Pancreas (tissue), 10 donors: ENCODE measurements at regions not wholly inside any gene's neighbourhood (a gene's known extent, or its start where the extent isn't known, plus 50 kb on each side); places are given as distances from the start of the nearest gene placed in this dataset.

Experiments
- ATAC-seq, 4 donors: fragments of 200-7000 bp; cut with Tn5 transposase; one replicate each; pipeline versions ENCODE4 v1.8.0 to v1.9.1; 2020; ENCODE audit warnings: mild to moderate bottlenecking in 4 of 4, moderate library complexity in 4 of 4
- DNase-seq, 6 donors: peaks; one replicate each; pipeline ENCODE4 v3.0.0-alpha.2; 2020
- FAIRE-seq: peaks from 2 replicates; lab custom pipeline; 2012; peaks lifted over from hg19 to GRCh38; lab: Jason Lieb, UNC
- H3K27ac ChIP-seq, 4 donors: fragments of 200-600 bp; sonication (generic); 1 replicate in 3 of 4; 2 replicates in 1 of 4; pipeline versions ENCODE4 v1.5.0 to v1.8.0; 2020
- H3K27me3 ChIP-seq, 4 donors: fragments of 200-600 bp; one replicate each; pipeline ENCODE4 v1.8.0; 2021
- H3K36me3 ChIP-seq, 3 donors: fragments of 200-600 bp; sonication (generic) in 1 of 3; one replicate each; pipeline versions ENCODE4 v1.5.0 to v1.8.0; 2020 to 2021
- H3K4me1 ChIP-seq, 3 donors: fragments of 200-600 bp; one replicate each; pipeline ENCODE4 v1.8.0; 2021
- H3K4me3 ChIP-seq, 4 donors: fragments of 200-600 bp; sonication (generic) in 2 of 4; one replicate each; pipeline versions ENCODE4 v1.5.0 to v1.8.0; 2020 to 2021
- H3K9me3 ChIP-seq, 4 donors: fragments of 200-600 bp; one replicate each; pipeline ENCODE4 v1.8.0; 2021
- WGBS, 2 donors: extraction: QIAGEN DNeasy Blood & Tissue Kit; methylation state at CpG; one replicate each; pipeline ENCODE4 v1.1.7; 2013; 5-methylcytosine and 5-hydroxymethylcytosine counted together
- intact Hi-C, 3 donors: fragments of 100-400 bp; cut with DNase I; formaldehyde crosslinking; loops; one replicate each; pipeline versions ENCODE4 v1.11.1 to v1.14.2; 2022
- TF ChIP-seq, protein P1 (sequence below), 4 donors: fragments of 200-600 bp; sonication (generic) in 3 of 4; IDR thresholded peaks; one replicate each; pipeline versions ENCODE4 v1.5.0 to v1.8.0; 2021; ENCODE audit warnings: antibody characterized with exemption in 4 of 4
- donor health status: healthy with polysubstance abuse.
- donor health status: DM: no; HTN: no; CAD: no; lungs with moderate emphysema.
- donor health status: DM: no; HTN: no; CAD: no.
- donor health status: control.
- donor health status: control.
- donor health status: Bipolar disorder and iron deficiency.
- donor health status: DM: yes; HTN: yes; CAD: no.
- donor health status: DM: no; HTN: no; CAD: no.
- donor health status: DM: no; HTN: no; CAD: no.
- donor health status: DM: yes; HTN: yes; CAD: no.

DNA sequence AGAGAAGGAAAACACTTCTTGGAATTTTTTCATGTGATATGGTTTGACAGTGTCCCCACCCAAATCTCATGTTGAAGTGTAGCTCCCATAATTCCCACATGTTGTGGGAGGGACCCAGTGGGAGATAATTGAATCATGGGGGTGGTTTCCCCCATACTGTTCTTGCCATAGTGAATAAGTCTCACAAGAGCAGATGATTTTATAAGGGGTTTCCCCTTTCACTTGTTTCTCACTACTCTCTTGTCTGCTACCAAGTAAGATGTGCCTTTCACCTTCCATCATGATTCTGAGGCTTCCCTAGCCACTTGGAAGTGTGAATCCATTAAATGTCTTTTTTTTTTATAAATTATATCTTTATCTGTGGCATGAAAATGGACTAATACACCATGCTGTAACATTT lies 250.7 kb downstream of the LPIN1 start:
- Histone ChIP-seq H3K4me3 (no peak overlapping the region), H3K4me1 (no peaks in the 10 kb centered on the region), H3K9me3 (no peaks in the 10 kb centered on the region), H3K27me3 (no peaks in the 10 kb centered on the region), H3K27ac (no peak overlapping the region), H3K36me3 (no peaks in the 10 kb centered on the region)
- intact Hi-C loops = no loop called here
- ATAC-seq = no peak
- FAIRE-seq = no peak
- no peak for DNase-seq
- TF ChIP-seq, protein P1, sequence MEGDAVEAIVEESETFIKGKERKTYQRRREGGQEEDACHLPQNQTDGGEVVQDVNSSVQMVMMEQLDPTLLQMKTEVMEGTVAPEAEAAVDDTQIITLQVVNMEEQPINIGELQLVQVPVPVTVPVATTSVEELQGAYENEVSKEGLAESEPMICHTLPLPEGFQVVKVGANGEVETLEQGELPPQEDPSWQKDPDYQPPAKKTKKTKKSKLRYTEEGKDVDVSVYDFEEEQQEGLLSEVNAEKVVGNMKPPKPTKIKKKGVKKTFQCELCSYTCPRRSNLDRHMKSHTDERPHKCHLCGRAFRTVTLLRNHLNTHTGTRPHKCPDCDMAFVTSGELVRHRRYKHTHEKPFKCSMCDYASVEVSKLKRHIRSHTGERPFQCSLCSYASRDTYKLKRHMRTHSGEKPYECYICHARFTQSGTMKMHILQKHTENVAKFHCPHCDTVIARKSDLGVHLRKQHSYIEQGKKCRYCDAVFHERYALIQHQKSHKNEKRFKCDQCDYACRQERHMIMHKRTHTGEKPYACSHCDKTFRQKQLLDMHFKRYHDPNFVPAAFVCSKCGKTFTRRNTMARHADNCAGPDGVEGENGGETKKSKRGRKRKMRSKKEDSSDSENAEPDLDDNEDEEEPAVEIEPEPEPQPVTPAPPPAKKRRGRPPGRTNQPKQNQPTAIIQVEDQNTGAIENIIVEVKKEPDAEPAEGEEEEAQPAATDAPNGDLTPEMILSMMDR (IDR thresholded peaks at IDR 0.05) = no peak

GRCh38 chr2:11998218-11998617 lies 251.8 kb downstream of the LPIN1 start:
- intact Hi-C loops = no loop called here
- no peaks in the 10 kb centered on the region for H3K9me3 ChIP-seq
- no peaks in the 10 kb centered on the region for H3K27me3 ChIP-seq
- no peak overlapping the region for H3K27ac ChIP-seq
- no peak for ATAC-seq
- TF ChIP-seq, protein P1 (IDR thresholded peaks at IDR 0.05) = no peak
- H3K36me3 ChIP-seq = no peaks in the 10 kb centered on the region
- DNase-seq = no peak
- H3K4me3 ChIP-seq = no peak overlapping the region
- no peaks in the 10 kb centered on the region for H3K4me1 ChIP-seq
- FAIRE-seq = no peak
- 52 to 78% methylated on average over 2 of the region's 2 CpGs for WGBS, 2 donors

- no peak overlapping the region for H3K27ac ChIP-seq
- TF ChIP-seq, protein P1 (IDR thresholded peaks at IDR 0.05) = no peak
- FAIRE-seq = no peak
- no peak overlapping the region for H3K4me3 ChIP-seq
- DNase-seq = no peak
- ATAC-seq = no peak
- no peaks in the 10 kb centered on the region for H3K36me3 ChIP-seq
- no peaks in the 10 kb centered on the region for H3K9me3 ChIP-seq
- 73 to 77% methylated on average over 4 of the region's 4 CpGs for WGBS, 2 donors
- H3K4me1 ChIP-seq = no peaks in the 10 kb centered on the region
- intact Hi-C loops = no loop called here
- no peaks in the 10 kb centered on the region for H3K27me3 ChIP-seq
These were observed 252.4 kb downstream of the LPIN1 start for GRCh38 chr2:11998626-11999378.

- intact Hi-C loops = no loop called here
- Histone ChIP-seq H3K36me3 (no peaks in the 10 kb centered on the region), H3K9me3 (no peaks in the 10 kb centered on the region), H3K27ac (no peak overlapping the region), H3K27me3 (no peaks in the 10 kb centered on the region), H3K4me3 (no peak overlapping the region), H3K4me1 (no peaks in the 10 kb centered on the region)
- 79 to 95% methylated on average over 1 of the region's 1 CpG for WGBS, 2 donors
- no peak for DNase-seq
- TF ChIP-seq, protein P1 (IDR thresholded peaks at IDR 0.05) = no peak
- ATAC-seq = no peak
- FAIRE-seq = no peak
These were observed 255.2 kb downstream of the LPIN1 start for GRCh38 chr2:12001621-12002020.

GRCh38 chr2:12002215-12002614 lies 255.8 kb downstream of the LPIN1 start:
- H3K27me3 ChIP-seq = no peaks in the 10 kb centered on the region
- no peak for FAIRE-seq
- TF ChIP-seq, protein P1 (IDR thresholded peaks at IDR 0.05) = no peak
- no peak for DNase-seq
- H3K27ac ChIP-seq = no peak overlapping the region
- H3K9me3 ChIP-seq = no peaks in the 10 kb centered on the region
- WGBS, 2 donors = 42 to 57% methylated on average over 3 of the region's 3 CpGs
- ATAC-seq = no peak
- no peaks in the 10 kb centered on the region for H3K4me1 ChIP-seq
- intact Hi-C loops = no loop called here
- H3K4me3 ChIP-seq = no peak overlapping the region
- H3K36me3 ChIP-seq = no peaks in the 10 kb centered on the region
